ENCODE measurements at regions not wholly inside any gene's neighbourhood (a gene's known extent, or its start where the extent isn't known, plus 50 kb on each side); places are given as distances from the start of the nearest gene placed in this dataset.

DNA sequence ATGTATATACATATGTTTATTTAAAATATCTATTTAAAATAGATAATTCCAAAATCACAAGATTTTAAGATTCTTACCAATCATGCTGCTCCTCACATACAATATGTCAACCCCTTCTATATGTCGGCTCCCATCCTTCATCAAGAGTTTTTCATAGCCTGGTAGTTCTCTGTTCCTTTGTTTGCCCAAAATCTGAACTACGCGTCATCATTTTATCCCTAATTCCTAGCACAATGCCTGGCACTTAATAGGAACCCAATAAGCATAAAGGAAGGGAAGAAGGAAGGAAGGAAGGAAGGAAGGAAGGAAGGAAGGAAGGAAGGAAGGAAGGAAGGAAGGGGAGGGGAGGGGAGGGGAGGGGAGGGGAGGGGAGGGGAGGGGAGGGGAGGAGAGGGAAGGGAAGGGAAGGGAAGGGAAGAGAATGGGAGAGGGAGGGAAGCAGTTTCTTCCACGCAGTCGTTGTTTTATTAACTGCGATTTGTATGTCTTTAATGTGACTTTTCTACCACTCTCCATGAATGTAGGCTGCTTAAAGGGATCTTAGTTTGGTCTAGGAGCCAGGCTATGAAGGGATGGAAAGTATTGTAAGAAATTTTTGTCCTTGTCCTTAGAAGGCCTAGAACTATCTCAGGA is 83.3 kb upstream of the PCGF5 start:
- no peak for DNase-seq (ENCODE audit: low read depth)

DNA sequence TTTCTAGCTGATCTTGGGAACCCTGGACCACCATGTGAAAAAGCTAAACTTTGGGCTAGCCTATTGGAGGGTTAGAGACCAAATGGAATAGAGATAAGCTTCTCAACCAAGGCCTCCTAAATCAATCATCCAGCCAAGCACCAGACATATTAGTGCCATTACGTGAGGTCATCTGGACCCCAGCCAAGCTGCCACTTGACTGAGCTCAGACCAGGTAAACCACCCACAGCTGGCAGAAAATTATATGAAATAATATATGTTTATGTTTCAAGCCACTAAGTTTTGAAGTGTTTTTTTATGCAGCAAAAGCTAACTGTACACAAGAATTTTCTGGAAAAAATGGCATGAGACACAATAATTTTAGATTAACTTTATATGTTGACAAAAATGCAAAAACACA is 82.6 kb upstream of the PCGF5 start:
- DNase-seq (ENCODE audit: low read depth): no peak

DNA sequence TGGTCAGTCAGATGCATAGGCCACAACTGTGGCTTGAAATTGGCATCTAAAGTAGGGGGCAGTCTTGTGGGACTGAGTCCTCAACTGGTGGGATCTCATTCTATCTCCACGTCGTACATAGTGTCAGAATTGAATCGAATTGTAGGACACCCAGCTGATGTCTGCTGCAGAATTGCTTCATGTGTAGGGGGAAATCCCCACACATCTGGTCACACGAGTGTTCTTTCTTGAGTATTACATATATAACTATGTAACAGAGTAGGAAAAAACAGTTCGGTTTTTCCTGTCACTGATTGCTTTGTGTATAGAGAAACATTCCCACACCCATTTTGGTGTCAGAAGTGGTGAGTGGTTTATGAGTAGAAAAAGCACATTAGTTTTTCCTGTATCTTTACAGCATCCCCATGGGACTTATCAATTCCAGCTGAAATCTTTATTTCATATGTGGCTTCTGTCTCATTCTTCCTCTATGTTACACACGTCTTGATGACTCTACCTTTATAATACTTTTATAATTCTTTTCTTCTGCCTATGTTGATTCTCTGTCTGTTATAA is 79.4 kb upstream of the PCGF5 start:
- DNase-seq (ENCODE audit: low read depth): no peak

DNA sequence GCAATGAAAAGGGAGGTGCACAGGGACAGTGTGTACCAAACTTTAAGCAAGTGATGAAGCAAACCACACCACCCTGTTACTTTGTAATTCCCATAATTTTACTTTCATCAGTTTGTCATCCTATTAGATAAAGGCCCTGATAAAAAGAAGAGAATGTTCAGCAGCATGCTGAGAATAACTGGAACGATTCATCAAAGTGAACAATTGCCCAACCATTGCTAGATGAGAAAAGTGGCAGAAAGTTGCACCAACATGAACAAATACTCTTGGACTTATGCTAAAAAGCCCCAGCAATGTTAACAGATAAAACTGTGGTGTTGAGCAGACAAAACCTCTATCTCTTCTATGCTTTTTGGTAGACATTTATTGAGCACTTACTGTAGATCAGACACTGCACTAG is 75.5 kb upstream of the PCGF5 start:
- DNase-seq (ENCODE audit: low read depth): peak; percentile 11

DNA sequence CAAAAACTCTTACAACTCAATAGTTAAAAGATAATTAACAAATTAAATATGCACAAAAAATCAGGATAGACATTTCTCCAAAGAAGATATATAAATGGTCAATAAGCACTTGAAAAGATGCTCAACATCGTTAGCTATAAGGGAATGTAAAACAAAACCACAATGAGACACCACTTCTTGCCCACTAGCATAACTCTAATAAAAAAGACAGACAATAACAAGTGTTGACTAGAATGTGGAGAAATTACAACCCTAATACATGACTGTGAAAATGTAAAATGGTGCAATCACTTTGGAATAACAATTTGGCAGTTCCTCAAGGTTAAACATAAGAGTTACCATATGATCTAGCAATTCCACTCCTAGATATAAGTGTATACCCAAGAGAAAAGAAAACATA is 74.3 kb upstream of the PCGF5 start:
- no peak for DNase-seq (ENCODE audit: low read depth)

DNA sequence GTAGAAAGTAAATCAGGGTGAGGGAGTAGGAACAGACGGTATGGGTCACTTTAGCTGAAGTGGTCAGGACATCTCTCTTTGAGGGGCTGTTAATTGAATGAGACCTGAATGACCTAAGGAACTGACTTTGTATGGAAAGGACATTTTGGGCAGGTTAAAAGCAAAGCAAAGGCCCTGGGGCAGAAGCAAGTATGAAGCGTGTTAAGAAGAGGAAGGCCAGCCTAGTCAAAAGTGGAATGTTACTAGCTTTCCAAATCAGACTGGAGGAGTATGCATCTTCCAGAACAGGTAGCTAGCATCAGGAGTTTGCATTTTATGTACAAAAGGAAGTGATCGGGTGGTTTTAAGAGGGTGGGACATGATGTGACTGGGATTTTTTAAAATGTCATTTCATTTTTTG is 70.9 kb upstream of the PCGF5 start:
- DNase-seq (ENCODE audit: low read depth): no peak

DNA sequence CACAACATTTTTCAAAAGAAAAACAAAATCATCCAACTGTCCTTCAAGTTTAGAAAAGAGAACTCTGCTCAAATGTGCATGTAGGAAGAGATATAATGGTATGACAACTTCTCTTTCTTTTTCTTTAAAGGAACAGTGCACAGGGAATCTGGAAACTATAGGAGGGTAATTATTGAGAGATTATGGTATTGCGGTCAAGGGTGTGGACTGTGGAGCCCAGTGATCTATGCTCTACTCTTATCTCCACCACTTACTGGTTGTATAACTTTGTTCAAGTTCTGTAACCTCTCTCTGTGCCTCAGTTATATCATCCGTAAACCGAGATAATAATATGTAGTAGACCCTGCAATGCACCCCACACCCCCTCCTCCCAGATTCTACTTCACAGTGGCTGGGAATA is 69.8 kb upstream of the PCGF5 start:
- DNase-seq (ENCODE audit: low read depth): no peak

DNA sequence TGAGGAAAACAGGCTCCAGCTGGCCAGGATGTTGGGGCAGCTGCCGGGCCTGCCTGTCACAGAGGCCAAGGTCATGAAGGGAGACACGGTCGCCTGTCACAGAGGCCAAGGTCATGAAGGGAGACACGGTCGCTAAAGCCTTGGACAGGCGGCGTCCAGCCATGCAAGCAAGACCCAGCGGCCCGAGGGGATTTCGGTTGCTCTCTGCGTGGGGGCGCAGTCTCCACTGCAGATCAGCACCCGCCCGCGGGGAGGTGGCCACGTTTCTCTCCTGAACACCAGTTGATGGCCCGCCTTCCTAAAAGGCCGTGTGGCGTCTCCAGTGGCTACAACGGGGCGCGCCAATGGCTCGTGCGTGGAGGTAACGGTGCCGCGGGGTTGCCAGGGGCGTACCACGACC is 67.0 kb upstream of the PCGF5 start:
- no peak for DNase-seq (ENCODE audit: low read depth)

DNA sequence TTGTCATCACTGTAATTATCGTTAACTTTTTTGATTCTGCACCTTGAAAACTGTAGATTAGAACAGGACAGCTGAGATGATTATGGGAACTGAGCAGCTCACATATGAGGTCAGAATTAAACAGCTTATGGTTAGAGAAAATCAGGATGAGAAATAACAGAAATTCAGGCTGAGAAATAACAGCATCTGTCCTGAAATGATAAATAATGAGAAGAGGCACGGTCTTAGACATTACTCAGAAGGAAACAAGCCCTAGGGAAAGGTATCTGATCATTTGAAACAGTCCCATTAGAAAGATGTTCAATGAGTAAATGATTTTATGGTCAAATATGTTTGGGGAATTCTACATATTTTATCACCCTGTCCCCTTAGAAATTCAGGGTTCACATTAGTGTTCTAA is 65.6 kb upstream of the PCGF5 start:
- no peak for DNase-seq (ENCODE audit: low read depth)

DNA sequence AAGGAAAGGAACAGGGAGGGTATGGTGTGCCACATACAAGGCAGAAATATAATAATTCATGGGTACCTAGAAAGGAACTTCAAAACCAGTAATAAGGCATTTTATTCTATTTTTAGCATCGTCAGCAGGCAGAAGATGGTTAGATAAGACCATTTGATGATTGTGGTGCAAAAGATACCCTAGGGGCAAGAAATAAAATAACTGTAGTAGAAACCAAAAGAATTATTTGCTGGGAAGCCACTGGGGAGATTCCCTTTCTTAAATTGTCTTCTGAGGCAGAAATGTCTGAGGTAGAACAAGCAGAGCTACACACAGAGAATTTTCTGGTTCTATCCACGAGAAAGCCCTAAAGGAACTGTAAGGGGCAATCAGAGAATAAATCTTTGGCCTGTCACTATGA is 64.3 kb upstream of the PCGF5 start:
- DNase-seq (ENCODE audit: low read depth): no peak

DNA sequence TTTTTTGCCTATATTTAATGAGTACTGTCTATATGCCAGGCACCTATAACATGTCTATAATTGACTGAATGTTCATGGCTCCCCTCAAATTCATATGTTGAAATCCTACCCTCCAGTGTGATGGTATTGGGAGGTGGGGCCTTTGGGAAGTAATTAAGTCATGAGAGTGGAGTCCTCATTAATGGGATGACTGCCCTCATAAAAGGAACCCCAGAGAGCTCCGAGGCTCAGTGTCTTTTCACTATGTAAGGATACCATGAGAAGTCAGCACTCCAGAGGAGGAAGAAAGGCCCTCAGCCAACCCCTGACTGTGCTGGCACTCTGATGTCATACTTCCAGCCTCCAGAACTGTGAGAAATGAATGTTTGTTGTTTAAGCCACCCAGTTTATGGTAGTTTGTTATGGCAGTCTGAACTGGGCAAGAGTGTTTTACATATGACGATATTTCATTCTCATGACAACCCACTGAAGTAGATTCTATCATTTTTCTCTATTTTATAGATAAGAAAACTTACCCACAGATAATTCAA is 61.1 kb upstream of the PCGF5 start:
- no peak for DNase-seq (ENCODE audit: low read depth)

DNA sequence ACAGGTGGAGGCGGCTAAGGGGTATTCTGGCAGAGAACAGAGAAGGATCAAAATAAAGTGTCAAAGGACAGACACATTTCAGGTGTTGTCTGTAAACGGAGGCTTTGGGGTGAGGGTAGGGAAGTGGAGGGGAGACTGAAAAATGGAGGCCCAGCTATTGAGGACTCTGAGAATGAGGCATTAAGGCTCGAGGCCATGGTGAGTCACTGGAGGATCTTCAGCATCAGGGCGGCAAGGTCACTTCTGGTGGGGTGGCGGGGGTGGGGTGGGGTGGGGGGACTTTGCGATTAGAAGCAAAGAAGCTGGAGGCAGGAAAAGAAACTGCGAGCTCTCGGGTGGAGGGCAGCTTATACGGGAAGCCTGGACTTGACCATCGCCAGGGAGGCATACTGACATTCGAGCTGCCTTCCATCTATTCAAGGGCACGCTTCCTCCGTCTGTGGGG is 58.4 kb upstream of the PCGF5 start:
- peak; percentile 80 for DNase-seq (ENCODE audit: low read depth)

DNA sequence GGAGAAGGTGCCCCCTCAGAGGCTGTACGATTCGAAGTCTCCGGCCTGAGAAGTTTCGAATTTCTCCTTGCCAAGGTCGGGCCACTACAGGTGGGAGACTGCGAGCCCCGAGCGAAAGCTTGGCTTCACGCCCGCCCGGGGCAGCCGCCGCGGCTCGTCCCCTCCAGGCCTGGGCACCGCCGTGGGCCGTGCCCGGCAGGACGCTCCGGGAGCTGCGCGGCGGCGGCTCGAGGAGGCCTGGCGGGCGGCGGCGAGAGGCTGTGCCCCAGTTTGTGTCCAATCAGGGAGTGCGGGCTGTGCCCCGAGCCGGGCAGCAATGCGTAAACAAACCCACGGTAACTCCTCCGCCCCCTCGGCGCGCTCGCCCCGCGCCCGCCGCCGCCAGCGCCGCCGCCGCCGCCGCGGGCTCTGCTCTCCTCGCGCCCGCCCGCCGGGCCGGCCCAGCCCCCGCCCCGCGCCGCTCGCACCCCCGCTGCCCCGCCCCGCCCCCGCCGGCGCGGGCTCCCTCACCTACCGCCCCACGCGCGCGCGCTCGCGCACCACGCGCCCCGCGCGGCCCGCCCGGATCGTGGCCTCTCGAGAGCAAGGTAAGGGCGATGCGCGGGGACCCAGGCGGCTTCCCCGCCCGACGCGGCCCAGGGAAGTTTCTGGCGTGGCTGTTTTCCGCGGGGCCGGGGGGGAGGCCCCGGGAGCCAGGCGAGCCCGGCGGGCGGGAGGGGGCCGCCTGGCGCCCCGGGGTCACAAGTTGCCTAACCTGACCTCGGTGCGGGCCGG is 57.8 kb upstream of the PCGF5 start:
- DNase-seq (ENCODE audit: low read depth): peak; percentile 66

DNA sequence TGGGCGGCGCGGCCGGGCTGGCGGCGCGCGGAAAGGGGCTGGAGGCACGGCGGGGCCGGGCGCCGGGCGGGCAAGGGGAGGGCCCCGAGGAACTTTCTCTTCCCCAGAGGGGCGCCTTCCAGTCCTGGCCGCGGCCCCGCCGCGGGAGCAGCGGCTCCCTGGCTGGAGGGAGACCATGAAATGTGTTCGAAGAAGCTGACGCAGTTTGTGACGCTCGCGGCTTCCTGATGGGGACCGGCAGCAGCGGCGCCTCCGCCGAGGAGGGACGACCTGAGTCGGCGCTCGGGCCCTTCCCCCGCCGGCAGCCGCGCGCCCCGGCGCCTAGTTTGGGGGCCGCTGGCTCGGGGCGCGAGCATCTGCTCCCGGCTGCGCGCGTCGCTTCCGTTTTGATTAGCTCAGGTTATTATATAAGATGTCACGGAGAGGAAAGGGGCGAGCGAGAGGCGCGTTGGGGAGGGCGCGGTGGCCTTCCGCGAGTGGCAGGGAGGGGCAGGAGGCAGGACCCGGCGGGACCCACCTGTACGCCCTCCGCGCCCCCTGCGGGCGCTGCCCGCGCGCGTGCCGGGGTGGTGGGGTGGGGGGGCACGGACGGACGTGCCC is 57.1 kb upstream of the PCGF5 start:
- DNase-seq (ENCODE audit: low read depth): peak; percentile 69

DNA sequence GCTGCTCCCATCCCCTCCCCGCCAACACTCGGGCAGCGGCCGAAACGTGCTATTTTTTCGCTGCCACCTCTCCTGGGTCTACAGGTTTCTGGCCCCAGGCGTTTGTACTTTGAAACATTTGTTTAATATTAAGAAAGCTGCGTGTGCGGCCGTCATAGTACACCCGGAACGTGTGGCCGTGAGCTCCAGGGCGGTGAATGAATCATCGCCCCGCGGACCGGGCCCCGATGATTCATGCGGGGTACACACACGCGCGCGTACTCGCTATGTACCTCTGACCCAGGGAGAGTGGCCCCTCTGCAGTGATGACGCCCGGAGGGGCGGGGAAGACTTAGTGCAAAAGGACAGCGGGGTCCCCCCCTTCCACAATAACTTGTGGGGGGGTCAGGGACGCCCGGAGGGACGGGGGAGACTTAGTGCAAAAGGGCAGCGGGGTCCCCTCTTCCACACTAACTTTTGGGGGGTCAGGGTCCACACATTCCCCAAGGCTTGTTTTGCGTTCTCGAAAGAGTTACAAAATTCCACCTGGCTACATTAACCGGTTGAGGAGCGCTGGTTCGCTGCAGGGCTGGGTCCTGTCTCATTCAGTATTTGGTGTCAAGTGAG is 56.5 kb upstream of the PCGF5 start:
- DNase-seq (ENCODE audit: low read depth): peak; percentile 94

DNA sequence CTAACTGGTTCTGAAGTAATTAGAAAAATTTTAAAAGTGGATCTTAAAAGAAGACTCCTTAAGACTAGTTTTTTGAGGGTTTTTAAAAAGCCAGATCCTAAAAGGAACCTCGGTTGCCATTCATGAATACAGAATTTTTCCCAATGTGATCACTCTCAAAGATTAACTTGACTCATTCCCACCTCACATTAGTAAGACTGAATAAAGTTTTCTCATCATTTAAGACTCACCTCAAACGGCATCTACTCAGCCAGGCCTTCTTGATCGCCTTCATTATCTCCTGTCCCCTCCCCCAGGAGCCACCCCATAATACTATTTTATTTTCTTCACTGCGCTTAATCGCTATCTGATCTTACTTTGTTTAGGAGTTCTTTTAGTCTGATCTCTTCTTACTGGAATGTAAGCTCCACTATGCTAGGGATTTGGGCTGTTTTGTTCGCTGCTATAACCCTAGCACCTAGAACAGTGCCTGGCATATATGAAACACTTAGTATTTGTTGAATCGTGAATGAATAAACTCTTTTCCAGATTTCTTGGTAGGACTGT is 55.9 kb upstream of the PCGF5 start:
- DNase-seq (ENCODE audit: low read depth): peak; percentile 72

DNA sequence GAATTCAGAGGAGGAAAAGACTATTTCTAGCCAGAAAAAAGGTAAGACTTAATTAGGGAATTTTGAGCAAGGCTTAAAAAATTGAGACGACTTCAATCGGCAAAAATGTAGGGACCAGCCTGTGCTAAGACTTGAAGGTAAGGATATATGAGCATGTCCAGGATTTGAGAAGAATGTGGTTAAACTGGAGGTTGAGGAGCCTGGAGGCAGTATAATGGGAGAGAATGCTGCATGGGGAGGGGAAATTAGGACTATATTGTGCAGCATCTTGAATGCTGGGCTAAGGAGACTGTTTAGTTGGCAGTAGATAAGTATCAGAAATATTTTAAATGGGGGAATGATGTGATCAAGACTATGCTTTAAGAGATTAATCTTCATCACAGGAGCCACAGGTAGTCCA is 53.1 kb upstream of the PCGF5 start:
- no peak for DNase-seq (ENCODE audit: low read depth)

DNA sequence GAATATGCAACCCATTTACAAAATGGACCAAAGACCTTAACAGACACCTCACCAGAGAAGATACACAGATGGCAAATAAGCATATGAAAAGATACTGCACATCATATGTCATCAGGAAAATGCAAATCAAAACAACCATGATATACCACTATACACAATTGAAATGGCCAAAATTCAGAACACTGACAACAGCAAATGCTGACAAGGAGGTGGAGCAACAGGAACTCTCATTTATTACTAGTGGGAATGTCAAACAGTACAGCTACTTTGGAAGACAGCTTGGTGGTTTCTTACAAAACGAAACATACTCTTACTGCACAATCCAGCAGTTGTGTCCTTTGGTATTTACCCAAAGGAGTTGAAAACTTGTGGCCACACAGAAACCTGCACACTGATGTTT is 50.0 kb upstream of the PCGF5 start:
- no peak for DNase-seq (ENCODE audit: low read depth)
